DND-41 (cell line): ENCODE measurements at regions not wholly inside any gene's neighbourhood (a gene's known extent, or its start where the extent isn't known, plus 50 kb on each side); places are given as distances from the start of the nearest gene placed in this dataset.

Experiments
- ATAC-seq: fragments of 200-7000 bp; cut with Tn5 transposase; 3 replicates; pipeline ENCODE4 v1.9.1; 2021; ENCODE audit warnings: low read depth; ENCODE audit not compliant: insufficient read depth
- DNase-seq: peaks from one replicate; pipeline ENCODE4 v3.0.0-alpha.2; 2020
- H2AFZ ChIP-seq: 2 replicates; pipeline ENCODE4 v1.6.0; 2012; ENCODE audit warnings: low read depth, low read length
- H3K27ac ChIP-seq: 2 replicates; pipeline ENCODE4 v1.5.1; 2012; ENCODE audit warnings: low read length, inconsistent platforms
- H3K27me3 ChIP-seq: fragments of 200-600 bp; sonication (generic); 2 replicates; pipeline ENCODE4 v1.6.0; 2012; ENCODE audit warnings: low read length, mild to moderate bottlenecking, inconsistent platforms; ENCODE audit not compliant: insufficient read depth, poor library complexity
- H3K36me3 ChIP-seq: 2 replicates; pipeline ENCODE4 v1.5.1; 2012; ENCODE audit warnings: low read length, inconsistent platforms; ENCODE audit not compliant: insufficient read depth
- H3K4me1 ChIP-seq: 2 replicates; pipeline ENCODE4 v1.5.1; 2012; ENCODE audit warnings: mild to moderate bottlenecking, low read length; ENCODE audit not compliant: insufficient read depth
- H3K4me2 ChIP-seq: 2 replicates; pipeline ENCODE4 v1.6.0; 2012; ENCODE audit warnings: mild to moderate bottlenecking, moderate library complexity, low read length, inconsistent platforms; ENCODE audit not compliant: insufficient read depth
- H3K4me3 ChIP-seq, 2 experiments: fragments of 200-600 bp in 1 of 2; shearing (Covaris generic) in 1 of 2; 2 replicates each; pipeline ENCODE4 v1.5.1; 2012 to 2016; ENCODE audit warnings: inconsistent platforms in 2 of 2, low read length in 2 of 2, mild to moderate bottlenecking in 2 of 2, low read depth in 1 of 2, moderate library complexity in 1 of 2
- H3K79me2 ChIP-seq: 2 replicates; pipeline ENCODE4 v1.6.0; 2012; ENCODE audit warnings: low read length, inconsistent platforms; ENCODE audit not compliant: insufficient read depth
- H3K9ac ChIP-seq: 2 replicates; pipeline ENCODE4 v1.6.0; 2012; ENCODE audit warnings: low read depth, mild to moderate bottlenecking, inconsistent platforms, low read length, moderate library complexity
- H3K9me3 ChIP-seq: 2 replicates; pipeline ENCODE4 v1.5.1; 2012; ENCODE audit warnings: low read length, moderate library complexity, mild to moderate bottlenecking, inconsistent platforms; ENCODE audit not compliant: insufficient read depth, severe bottlenecking
- H4K20me1 ChIP-seq: 2 replicates; pipeline ENCODE4 v1.6.0; 2012; ENCODE audit warnings: low read length; ENCODE audit not compliant: insufficient read depth
- CTCF ChIP-seq: IDR thresholded peaks from 2 replicates; pipeline ENCODE4 v1.5.1; 2012; ENCODE audit warnings: borderline replicate concordance, low read length, moderate library complexity, mild to moderate bottlenecking; ENCODE audit not compliant: poor library complexity, severe bottlenecking; ENCODE audit errors: extremely low read depth
- EZH2 ChIP-seq: IDR thresholded peaks from 3 replicates; pipeline ENCODE4 v1.6.1; 2012; ENCODE audit warnings: borderline replicate concordance, low read depth, mild to moderate bottlenecking, moderate library complexity, low read length, inconsistent platforms; ENCODE audit not compliant: severe bottlenecking

DNA sequence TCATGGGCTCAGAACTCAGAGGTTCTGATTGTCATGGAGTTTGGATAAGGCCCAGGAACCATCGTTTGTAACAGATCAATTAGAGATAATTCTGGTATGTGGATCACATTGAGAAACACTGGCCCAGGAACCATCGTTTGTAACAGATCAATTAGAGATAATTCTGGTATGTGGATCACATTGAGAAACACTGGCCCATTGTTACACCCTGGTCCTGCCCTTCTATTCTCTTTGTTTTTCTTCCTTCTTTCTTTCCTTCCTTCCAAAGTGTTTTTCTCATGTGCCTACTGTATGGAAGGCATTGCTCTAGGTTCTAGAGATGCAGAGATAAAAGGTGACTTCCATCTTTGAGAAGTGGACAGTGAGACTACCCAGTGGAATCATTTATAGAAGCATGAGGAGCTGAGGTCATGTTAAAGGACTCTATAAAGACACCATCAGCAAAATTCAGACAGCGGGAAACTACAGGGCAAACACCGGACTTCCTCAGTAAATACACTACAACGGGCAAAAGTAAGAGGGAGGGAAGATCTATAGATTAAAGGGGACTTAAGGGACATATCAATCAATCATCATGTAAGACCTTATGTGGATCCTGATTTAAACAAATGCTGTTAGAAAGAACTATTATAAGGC is 153.8 kb downstream of the UNC5CL start:
- Histone ChIP-seq H4K20me1 (0 out of 2 replicates have a peak, but pooled peaks cover under 1% of the 10 kb centered on the region), H3K27me3 (peaks cover 18% of the 10 kb centered on the region), H3K4me1 (no peaks in the 10 kb centered on the region), H3K4me3 (no peak overlapping the region), H3K36me3 (no peaks in the 10 kb centered on the region), H3K4me2 (no peak overlapping the region), H2AFZ (no peak overlapping the region), H3K27ac (no peak overlapping the region), H3K9me3 (no peaks in the 10 kb centered on the region), H3K79me2 (no peaks in the 10 kb centered on the region), H3K9ac (no peak overlapping the region)
- TF ChIP-seq EZH2 (no peak), CTCF (no peak)
- no peak for DNase-seq
- no peak for ATAC-seq

- Histone ChIP-seq H4K20me1 (no peaks in the 10 kb centered on the region), H3K27ac (no peak overlapping the region), H3K4me3 (no peak overlapping the region), H3K4me2 (no peak overlapping the region), H3K27me3 (peaks cover 11% of the 10 kb centered on the region), H3K79me2 (no peaks in the 10 kb centered on the region), H3K4me1 (no peaks in the 10 kb centered on the region), H3K36me3 (no peaks in the 10 kb centered on the region), H3K9ac (no peak overlapping the region), H2AFZ (no peak overlapping the region), H3K9me3 (peaks cover 3% of the 10 kb centered on the region)
- DNase-seq (no peak), ATAC-seq (no peak)
- TF ChIP-seq CTCF (no peak), EZH2 (no peak)
These were observed 156.6 kb downstream of the UNC5CL start for GRCh38 chr6:40882323-40882997.

DNA sequence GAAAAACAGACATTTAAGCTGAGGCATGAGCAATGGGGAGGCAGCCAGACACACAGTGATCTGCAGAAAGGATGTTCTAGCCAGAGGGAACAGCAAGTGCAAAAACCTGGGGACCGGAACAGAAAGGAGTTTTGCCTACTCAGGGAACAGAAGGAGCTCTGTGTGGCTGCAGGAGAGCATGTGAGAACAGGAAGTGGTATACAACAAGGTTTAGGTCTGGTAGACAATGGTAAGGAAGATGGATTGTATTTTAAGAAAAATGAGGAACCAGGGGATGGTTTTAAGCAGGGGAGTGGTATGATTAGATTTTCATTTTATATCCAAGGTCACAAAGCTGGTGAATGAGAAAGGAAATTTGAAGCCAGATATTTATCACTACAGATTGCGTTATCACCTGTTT is 157.5 kb downstream of the UNC5CL start:
- no peak overlapping the region for H2AFZ ChIP-seq
- no peaks in the 10 kb centered on the region for H4K20me1 ChIP-seq
- H3K27me3 ChIP-seq, result peaks cover 11% of the 10 kb centered on the region
- no peaks in the 10 kb centered on the region for H3K36me3 ChIP-seq
- no peak overlapping the region for H3K4me2 ChIP-seq
- peak; percentile 64 for ATAC-seq
- no peak overlapping the region for H3K9ac ChIP-seq
- DNase-seq, result no peak
- H3K4me1 ChIP-seq, result no peaks in the 10 kb centered on the region
- H3K9me3 ChIP-seq, result peaks cover 3% of the 10 kb centered on the region
- H3K79me2 ChIP-seq, result no peaks in the 10 kb centered on the region
- no peak overlapping the region for H3K4me3 ChIP-seq
- TF ChIP-seq CTCF (no peak), EZH2 (no peak)
- no peak overlapping the region for H3K27ac ChIP-seq
